ENCODE measurements at regions not wholly inside any gene's neighbourhood (a gene's known extent, or its start where the extent isn't known, plus 50 kb on each side); places are given as distances from the start of the nearest gene placed in this dataset.

- no peak for TF ChIP-seq CTCF (IDR thresholded peaks at IDR 0.05)
These were observed 262.7 kb downstream of the JRKL start for GRCh38 chr11:96652516-96652915.

- TF ChIP-seq CTCF (IDR thresholded peaks at IDR 0.05), result no peak
These were observed 265.7 kb downstream of the JRKL start for GRCh38 chr11:96655474-96655873.

- no peak for TF ChIP-seq CTCF (IDR thresholded peaks at IDR 0.05)
These were observed 268.6 kb downstream of the JRKL start for GRCh38 chr11:96658436-96658835.

GRCh38 chr11:96664110-96664509 lies 274.3 kb downstream of the JRKL start:
- TF ChIP-seq CTCF (IDR thresholded peaks at IDR 0.05), result no peak

GRCh38 chr11:96680211-96681018 lies 290.6 kb downstream of the JRKL start:
- no peak for TF ChIP-seq CTCF (IDR thresholded peaks at IDR 0.05)

GRCh38 chr11:96681019-96681716 lies 291.4 kb downstream of the JRKL start:
- no peak for TF ChIP-seq CTCF (IDR thresholded peaks at IDR 0.05)

- no peak for TF ChIP-seq CTCF (IDR thresholded peaks at IDR 0.05)
These were observed 304.5 kb downstream of the JRKL start for GRCh38 chr11:96694338-96694737.
